Panc1 (cell line): ENCODE measurements at regions not wholly inside any gene's neighbourhood (a gene's known extent, or its start where the extent isn't known, plus 50 kb on each side); places are given as distances from the start of the nearest gene placed in this dataset.

ENCODE experiments used
- CTCF ChIP-seq: fragments of 450-650 bp; IDR thresholded peaks from 2 replicates; pipeline ENCODE4 v1.5.1; 2017; ENCODE audit warnings: mild to moderate bottlenecking
- SIN3A ChIP-seq: IDR thresholded peaks from 2 replicates; pipeline ENCODE4 v1.6.1; 2012; ENCODE audit warnings: low read depth, mild to moderate bottlenecking, low read length, moderate library complexity, borderline replicate concordance; ENCODE audit not compliant: insufficient read depth

GRCh38 chr2:53397085-53397484 is 370.5 kb upstream of the CHAC2 start:
- no peak for TF ChIP-seq CTCF
- TF ChIP-seq SIN3A = no peak
